B cell (primary cell): ENCODE measurements at regions not wholly inside any gene's neighbourhood (a gene's known extent, or its start where the extent isn't known, plus 50 kb on each side); places are given as distances from the start of the nearest gene placed in this dataset.

Experiments used
- CTCF ChIP-seq: fragments of 200-600 bp; IDR thresholded peaks from one replicate; pipeline ENCODE4 v1.8.0; 2022; ENCODE audit warnings: antibody characterized with exemption, mild to moderate bottlenecking
- EZH2 ChIP-seq: IDR thresholded peaks from 2 replicates; pipeline ENCODE4 v1.6.1; 2012; ENCODE audit warnings: borderline replicate concordance, low read depth, mild to moderate bottlenecking, moderate library complexity, low read length; ENCODE audit not compliant: insufficient read depth, poor library complexity, severe bottlenecking

GRCh38 chrX:3803305-3803704 lies 89.9 kb upstream of the PRKX start:
- no peak for TF ChIP-seq CTCF
- no peak for TF ChIP-seq EZH2
